Esophagus mucosa (tissue), 1 donor: ENCODE measurements at regions not wholly inside any gene's neighbourhood (a gene's known extent, or its start where the extent isn't known, plus 50 kb on each side); places are given as distances from the start of the nearest gene placed in this dataset.
"Not testable (repeated sequence)": the region's sequence is repeated elsewhere in the genome, so short reads cannot be mapped to it uniquely, and the experiment has no call there.

Experiments
- ATAC-seq: fragments of 200-7000 bp; cut with Tn5 transposase; one replicate; pipeline ENCODE4 v1.9.1; 2020
- donor health status: DM: yes; HTN: yes; CAD: no.

DNA sequence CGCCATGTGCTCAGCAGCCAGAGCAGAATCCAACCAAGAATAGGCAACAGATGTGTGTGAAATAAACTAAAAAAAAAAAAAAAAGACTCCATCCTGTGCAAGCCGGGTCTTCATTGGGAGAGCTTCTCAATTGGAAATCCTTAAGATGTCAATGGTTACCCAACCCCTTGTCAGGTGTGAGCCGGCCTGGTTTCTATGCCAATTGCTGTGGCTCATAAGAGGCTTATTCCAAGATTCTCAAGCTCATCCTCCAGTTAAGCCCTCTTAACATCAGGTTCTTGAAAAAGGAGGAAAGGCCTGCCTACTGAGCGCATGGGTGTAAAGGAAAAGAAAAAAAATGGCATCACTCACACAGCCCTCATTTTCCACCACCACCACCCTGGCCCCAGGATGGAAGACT, 1084.6 kb downstream of the UQCRFS1 start:
- no peak for ATAC-seq

DNA sequence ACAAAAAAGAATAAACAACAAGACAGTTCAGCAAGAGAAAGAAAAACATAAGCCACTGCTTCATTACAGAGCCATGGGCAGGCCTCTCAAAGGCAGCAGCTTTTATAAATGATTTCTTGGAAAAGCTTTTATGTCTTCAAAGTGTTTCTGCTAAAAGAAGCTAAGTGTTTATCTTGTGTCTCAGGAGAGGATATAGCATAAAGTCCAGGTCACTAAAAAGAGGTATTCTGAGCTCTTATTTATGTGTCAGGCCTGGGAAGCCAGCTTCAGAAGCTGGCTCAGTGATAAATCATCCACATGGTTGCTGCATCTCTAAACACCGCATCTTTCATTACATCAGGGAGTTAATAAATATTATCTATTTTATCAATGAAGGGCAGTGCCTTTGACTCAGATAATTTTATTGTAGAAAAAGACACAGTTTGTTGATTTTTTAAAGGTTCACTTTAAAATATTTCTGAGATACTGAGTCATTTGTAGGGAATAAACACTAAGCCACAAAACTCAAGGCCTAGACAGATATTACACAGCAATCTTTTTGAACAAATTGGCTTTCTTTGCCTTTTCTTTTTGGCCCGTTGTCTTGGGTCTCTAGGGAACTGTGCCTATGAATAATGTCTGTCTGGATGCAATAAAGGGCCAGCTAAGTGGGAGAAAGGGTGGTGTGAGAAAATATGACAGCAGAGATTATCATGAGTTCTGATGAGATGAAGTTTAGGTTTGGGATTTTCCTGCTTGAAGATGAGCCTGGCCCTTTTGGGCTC, 1086.6 kb downstream of the UQCRFS1 start:
- ATAC-seq = no peak

DNA sequence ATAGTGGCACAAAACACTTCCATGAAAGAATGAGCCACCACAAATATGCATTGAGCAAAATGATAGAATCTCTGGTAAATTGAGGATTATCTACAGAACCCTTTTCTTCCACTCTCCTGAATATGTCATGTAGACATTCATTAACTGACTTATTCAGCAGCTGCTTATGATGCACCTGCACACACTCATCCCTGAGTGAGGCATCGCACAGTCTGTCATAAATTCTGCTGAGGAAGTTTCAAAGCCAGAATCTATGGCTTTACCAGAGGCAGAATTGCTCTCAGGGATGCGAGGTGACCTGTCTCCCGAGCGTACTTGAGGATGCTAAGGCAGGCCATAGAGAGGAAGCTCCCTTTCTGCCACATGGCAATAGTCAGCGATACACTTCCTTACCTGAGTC, 1090.2 kb downstream of the UQCRFS1 start:
- ATAC-seq = no peak

DNA sequence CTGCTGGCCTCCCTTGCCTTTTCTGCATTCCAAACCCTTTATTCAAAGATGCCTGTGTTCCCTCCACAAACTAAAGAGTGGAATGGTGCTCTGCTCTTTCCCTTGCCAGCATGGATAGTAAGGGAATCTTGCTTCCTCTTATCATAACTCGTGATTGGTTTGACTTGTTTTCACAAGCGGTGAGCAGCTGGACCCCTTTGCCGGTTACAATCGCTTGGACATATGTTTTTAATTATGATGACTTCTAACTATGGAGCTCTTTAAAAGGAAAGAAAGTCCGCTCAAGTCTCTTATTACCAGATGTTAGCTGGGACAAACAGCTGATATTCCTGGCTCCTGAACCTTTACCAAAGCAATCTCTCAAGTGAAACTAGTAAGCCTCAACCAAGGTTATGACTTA, 1094.7 kb downstream of the UQCRFS1 start:
- no peak for ATAC-seq

DNA sequence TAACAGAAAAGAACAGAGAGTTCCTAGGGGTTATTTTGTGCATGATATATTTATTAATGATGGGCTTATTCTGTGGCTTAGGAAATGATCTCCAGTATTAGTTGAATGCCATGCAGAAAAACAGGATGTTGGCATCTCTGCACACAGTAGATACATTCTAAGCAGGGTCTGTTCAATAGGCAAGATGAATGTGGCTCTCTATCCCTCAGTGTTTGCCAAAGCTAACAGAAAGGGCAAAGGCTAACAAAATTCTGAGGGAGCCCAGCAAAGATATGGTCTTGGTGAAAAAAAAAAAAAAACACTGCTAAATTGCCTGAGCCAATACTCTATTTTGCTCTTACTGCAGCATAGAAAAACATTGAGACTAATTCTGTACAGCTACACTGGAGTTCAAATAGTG, 1095.8 kb downstream of the UQCRFS1 start:
- ATAC-seq = no peak

DNA sequence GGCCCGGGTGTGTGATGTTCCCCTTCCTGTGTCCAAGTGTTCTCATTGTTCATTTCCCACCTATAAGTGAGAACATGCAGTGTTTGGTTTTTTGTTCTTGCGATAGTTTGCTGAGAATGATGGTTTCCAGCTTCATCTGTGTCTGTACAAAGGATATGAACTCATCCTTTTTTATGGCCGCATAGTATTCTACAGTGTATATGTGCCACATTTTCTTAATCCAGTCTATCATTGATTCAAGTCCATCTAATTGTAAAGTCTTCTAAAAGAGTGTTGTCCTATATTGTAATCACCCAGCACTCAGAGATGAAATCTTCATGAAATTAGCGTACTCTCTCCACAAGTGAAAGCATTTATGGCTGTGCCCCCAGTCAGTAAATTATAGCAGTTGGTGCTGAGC, 1096.6 kb downstream of the UQCRFS1 start:
- ATAC-seq = not testable (repeated sequence)

DNA sequence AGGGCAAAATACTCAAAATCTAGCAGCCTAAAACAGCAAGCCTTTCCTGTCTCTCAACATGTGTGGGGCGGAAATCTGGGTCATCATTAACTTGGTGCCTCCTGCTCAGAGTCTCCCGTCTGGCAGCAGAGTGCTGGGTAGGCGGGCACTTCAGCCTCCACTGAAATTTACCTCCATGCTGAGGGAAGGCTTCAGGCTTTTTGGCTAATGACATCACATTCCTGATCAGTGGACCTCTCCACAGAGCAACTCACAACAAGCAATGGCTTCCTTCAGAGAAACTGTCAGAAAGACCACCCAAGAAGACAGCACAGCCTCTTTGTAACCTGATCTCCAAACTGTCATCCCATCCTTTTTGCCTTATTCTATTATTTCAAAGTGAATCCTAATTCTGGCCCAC, 1109.0 kb downstream of the UQCRFS1 start:
- no peak for ATAC-seq

DNA sequence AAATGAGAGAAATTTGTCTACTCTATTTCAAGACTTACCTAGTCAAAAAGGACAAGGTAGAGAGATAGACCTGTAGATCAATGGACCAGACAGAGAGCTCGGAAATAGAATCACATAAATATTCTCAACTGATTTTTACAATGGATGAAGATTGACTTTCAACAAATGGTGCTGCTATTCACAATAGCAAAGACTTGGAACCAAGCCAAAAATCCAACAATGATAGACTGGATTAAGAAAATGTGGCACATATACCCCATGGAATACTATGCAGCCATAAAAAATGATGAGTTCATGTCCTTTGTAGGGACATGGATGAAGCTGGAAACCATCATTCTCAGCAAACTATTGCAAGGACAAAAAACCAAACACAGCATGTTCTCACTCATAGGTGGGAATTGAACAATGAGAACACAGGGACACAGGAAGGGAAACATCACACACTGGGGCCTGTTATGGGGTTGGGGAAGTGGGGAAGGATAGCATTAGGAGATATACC, 1128.2 kb downstream of the UQCRFS1 start:
- ATAC-seq = not testable (repeated sequence)

DNA sequence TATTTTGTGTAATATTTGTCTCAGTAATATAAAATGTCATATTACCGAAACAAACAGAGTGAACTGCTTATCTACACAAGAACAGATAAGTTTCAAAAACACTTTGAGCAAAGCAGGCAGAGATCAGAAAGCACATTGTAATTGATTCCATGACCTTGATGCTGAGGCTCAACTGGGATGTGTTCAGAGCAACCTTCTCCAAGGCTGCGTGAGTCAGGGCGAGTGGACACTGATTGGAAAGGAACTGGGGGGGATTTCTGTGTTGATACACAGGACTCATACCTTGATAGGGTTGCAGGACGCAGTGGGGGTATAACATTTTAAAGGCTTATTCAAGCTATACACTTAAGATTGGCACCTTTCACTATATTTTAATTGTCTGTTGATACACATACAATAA, 1136.3 kb downstream of the UQCRFS1 start:
- no peak for ATAC-seq

DNA sequence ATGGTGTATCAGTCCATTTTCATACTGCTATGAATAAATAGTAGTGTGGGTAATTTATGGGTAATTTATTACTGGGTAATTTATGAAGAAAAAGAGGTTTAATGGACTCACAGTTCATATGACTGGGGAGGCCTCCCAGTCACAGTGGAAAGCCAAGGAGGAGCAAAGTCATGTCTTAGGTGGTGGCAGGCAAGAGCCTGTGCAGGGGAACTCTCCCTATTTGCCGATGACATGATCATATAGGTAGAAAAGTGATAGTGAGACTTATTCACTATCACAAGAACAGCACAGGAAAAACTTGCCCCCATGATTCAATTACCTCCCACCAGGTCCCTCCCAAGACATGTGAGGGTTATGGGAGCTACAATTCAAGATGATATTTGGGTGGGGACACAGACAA, 1137.7 kb downstream of the UQCRFS1 start:
- ATAC-seq = no peak

DNA sequence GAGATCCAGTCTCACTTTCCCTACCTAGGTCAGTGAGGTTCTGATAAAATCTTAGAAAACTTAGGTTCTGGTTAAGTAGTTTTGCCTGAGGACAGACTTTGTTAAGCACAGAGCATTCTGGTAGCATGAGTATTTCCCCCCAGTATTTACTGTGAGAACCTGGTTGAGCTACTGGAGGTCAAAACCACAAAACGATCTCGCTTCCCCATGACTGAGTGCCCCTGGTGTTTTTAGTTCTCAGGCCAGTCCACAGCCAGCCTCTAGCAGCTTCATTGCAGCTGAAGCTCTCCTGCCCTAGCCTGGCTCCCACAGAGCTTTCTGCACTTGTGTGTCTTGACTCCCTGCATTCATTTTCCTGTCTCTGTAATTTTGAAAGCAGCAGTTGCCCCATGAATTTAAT, 1138.2 kb downstream of the UQCRFS1 start:
- no peak for ATAC-seq

DNA sequence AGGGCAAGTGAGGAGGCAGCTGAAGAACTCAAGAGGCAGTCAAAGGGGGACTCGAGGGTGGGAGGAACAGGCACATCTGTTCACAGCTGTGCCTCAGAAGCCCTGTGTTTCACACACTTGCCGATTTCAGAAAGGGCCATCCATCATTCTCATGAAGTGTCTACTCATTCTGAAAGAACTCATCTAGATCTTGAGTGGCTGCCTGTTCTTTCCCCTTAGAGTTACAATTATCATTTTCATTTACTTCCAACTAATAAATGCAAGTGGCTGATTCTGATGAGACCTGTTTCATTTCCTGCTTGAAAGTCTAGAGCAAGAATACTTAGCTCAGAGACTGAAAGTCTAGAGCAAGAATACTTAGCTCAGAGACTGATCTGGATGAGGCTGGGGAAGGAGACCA, 1145.1 kb downstream of the UQCRFS1 start:
- ATAC-seq = no peak

DNA sequence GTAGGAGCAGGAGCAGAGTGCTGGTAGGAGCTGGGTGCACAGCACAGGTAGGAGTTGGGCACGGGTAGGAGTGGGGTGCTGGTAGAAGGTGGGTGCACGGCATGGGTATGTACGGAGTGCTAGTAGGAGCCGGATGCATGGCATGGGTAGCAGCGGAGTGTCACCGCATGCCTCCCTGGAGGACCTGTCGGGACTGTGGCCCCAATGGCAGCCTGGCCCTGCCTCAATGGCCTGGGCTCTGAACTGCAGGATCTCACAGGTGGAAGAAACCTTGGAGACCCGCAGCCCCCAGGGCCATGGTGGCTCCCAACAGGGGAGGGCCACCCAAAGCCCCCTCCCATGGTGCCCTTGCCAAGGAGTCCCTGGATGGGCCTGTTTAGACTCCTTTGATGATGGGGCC, 1146.0 kb downstream of the UQCRFS1 start:
- ATAC-seq = no peak

DNA sequence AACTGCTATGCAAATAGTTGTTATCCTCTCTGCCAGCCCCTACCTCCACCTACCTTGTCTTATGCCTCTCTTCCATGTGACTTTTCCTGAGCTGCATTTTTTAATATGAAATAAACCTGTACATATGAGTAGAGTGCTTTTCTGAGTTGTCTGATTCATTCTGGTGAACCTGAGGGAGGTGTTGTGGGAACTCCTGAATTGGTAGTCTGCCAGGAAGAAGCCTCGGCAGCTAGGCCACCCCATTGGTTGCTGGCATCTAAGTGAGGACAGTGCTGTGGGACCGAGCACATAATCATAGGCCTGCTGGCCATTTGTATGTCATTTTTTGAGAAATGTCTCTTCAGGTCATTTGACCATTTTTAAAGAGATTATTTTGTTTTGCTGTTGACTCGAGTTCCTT, 1146.8 kb downstream of the UQCRFS1 start:
- ATAC-seq = no peak

DNA sequence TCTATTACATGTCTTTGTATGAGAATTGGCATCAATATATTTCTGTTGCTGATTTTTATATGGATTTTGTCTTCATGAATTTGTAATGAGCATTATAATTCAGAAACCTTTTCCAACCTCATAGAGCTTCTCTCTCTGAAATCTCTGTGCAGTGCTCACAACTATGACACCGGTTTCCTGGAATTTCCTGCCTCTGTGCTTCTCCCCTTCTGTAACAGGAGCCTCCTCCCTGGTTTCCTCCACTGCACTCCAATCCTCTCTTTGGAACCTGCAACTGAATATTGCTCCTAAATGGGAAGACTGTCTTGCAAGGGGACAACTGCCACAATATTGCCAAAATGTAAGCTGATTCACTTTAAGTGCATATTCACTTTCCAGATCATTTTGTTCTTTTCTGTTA, 1147.9 kb downstream of the UQCRFS1 start:
- no peak for ATAC-seq

DNA sequence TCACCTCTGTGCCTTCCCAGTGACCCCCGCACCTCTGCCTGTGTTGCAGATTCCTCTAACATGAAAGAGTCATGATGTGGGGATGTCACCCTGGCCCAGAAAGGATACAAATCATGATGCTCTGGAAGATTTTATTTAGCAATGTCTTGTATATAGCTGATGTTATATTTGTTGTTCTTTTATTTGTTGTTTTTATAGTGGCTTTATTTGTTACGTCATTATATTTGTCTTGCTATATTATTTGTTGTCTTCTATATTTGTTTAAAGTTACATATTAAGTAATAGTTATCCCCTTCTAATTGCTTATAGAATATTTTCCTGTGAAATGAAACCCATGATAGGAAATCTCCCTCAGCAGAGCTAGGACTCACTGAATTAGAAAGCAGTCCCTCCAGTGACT, 1149.2 kb downstream of the UQCRFS1 start:
- no peak for ATAC-seq

DNA sequence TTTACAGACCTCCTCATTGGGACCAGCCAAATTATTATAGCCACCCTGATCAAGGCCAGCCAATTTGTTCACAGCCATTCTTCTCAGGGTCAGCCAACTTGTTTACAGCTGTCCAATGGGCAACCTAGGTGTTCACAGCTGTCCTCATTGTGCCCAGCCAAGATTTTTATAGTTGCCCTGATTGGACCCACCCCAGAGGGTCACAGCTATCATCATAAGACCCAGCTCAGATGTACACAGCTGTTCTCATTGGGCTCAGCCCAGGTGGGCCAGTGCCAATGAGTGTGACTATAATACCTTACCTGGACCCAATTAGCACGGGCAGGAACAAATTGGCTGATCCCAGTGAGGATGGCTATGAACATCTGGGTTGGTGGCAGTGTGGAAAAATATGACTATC, 1151.8 kb downstream of the UQCRFS1 start:
- no peak for ATAC-seq

DNA sequence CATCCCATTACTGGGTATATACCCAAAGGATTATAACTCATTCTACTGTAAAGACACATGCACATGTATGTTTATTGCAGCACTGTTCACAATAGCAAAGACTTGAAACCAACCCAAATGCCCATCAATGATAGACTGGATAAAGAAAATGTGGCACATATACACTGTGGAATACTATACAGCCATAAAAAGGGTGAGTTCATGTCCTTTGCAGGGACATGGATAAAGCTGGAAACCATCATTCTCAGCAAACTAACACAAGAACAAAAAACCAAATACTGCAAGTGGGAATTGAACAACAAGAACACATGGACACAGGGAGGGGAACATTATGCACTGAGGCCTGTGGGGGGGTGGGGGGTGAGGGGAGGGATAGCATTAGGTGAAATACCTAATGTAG, 1155.9 kb downstream of the UQCRFS1 start:
- ATAC-seq = not testable (repeated sequence)

DNA sequence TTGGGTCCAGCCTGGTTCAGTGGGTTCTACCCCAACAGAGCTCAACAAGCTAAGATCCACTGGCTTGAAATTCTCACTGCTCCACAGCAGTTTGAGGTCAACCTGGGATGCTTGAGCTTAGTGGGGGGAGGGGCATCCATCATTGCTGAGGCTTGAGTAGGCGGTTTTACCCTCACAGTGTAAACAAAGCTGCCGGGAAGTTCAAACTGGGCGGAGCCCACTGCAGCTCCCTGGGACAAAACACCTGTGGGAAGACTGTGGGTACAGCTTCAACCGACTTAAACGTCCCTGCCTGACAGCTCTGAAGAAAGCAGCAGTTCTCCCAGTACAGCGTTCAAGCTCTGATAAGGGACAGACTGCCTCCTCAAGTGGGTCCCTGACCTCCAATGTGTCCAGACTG, 1161.9 kb downstream of the UQCRFS1 start:
- no peak for ATAC-seq

DNA sequence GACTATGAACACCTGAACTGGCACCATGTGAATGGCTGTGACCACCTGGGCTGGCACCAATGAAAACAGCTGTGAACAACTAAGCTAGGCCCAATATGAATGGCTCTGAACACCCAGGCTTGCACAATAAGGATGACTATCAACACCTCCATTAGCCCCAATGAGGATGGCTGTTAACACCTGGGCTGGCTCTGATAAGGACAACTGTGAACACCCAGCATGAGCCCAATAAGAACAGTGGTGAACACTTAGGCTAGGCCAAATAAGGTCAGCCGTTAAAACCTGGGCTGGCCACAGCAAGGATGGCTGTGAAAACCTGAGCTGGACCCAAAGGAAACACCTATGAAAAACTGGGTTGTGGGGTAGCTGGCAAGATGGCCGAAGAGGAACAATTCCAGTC, 1163.1 kb downstream of the UQCRFS1 start:
- ATAC-seq = no peak

DNA sequence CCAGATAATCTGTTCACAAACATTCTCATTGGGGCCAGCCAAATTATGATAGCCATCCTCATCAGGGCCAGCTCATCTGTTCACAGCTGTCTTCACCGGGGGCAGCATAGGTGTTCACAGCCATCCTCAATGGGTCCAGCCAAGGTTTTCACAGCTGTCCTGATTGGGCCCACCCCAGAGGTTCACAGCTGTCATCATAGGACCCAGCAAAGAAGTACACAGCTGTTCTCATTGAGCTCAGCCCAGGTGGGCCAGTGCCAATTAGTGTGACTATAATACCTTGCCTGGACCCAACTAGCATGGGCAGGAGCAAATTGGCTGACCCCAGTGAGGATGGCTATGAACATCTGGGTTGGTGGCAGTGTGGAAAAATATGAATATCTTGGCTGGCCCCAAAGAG, 1166.0 kb downstream of the UQCRFS1 start:
- no peak for ATAC-seq

DNA sequence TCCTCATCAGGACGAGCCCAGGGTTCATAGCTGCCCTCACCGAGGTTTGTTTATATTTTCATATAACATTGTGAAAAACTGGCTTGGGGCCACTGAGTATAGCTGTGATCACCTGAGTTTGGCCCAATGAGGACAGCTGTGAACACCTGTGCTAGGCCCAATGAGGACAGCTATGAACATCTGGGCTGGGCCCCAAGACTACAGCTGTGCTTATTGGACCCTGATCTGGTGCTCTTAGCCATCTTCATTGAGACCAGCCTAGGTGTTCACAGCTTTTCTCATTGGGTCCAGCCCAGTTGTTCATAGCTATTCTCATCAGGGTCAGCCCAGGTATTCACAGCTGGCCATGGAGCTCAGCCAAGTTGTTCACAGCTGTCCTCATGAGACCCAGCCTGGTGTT, 1167.3 kb downstream of the UQCRFS1 start:
- no peak for ATAC-seq

DNA sequence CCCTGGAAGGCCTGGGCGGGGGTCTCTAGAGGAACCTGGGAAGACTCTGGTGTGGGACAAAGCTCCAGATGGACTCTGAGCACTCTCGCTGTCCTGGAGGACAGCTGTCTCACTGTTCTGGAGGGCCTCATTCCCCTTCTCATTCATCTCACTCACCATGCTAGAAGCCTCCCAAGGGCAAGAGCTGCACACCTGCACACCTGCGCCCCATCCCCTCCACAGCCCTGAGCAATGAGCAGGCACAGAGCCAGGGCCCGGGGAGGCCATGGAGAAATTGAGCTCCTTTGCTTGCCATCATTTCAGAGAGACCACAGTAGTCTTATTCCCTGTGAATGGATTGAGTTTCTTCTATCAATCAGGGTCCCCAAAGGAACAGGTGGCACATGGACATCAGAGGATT, 1168.5 kb downstream of the UQCRFS1 start:
- no peak for ATAC-seq

DNA sequence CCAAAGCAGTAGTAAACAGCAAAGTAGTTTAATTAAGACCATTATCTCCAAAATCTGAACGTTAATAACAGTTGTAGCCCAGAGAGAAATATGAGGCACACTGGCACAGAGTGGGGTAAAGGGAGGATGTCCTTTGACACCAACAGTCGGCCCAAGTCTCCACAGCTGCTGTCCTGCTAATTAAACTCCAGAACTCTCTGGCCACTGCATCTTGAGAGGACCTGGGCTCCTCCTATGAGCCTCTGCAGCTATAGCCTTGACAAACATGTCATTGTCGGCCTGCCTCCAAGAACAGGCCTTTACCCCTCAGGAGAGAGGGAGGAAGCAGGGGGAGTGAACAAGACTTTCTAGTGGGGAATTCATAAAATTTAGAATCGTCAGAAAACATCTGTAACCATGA, 1170.4 kb downstream of the UQCRFS1 start:
- no peak for ATAC-seq
